ENCODE measurements at regions not wholly inside any gene's neighbourhood (a gene's known extent, or its start where the extent isn't known, plus 50 kb on each side); places are given as distances from the start of the nearest gene placed in this dataset.

DNA sequence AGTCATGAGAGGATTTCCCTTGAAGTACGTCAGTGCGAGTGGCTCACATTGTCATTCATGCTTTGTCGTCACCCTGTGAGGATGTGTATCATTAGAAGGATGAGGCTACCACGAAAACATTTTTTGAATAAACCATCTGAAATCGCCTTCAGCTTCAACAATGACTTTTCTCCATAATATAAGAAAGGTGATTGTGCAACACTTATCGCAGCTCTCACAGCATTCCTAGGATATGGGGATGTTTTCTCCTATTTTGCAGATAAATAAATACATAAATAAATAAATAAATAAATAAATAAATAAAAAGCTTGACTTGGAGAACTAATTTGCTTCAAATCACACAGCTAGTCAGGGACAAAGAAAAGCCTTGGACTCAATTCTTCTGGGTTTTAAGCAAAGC, 326.5 kb downstream of the FOXA2 start:
- H3K27ac Mint-ChIP-seq: no peak overlapping the region
- no peak overlapping the region for H3K27ac ChIP-seq (ENCODE audit: low read depth, low read length)
- peaks cover 0 to 13% (median 4%) of the 10 kb centered on the region in 8 donors for H3K9me3 Mint-ChIP-seq
- H3K27me3 ChIP-seq (ENCODE audit: insufficient read depth, low read length): no peaks in the 10 kb centered on the region
- no peaks in the 10 kb centered on the region for H3K4me1 ChIP-seq (ENCODE audit: insufficient read depth, low read length)
- intact Hi-C loops (cut with micrococcal nuclease): no loop called here
- H3K36me3 ChIP-seq (ENCODE audit: insufficient read depth, low read length): no peaks in the 10 kb centered on the region
- ChIA-PET POLR2A (ENCODE audit: partially characterized antibody) (no interaction called here), CTCF (ENCODE audit: partially characterized antibody) (no interaction called here)
- H3K4me3 ChIP-seq (ENCODE audit: low read length in 2 of 2): no peak overlapping the region
- H3K36me3 Mint-ChIP-seq: no peaks in the 10 kb centered on the region
- no peak overlapping the region for H3K4me3 Mint-ChIP-seq
- H3K27me3 Mint-ChIP-seq: no peaks in the 10 kb centered on the region
- H3K9me3 ChIP-seq (ENCODE audit: control insufficient read depth in 1 of 2, low read length in 2 of 2): no peaks in the 10 kb centered on the region
- no peaks in the 10 kb centered on the region for H3K4me1 Mint-ChIP-seq
- no peak for DNase-seq

DNA sequence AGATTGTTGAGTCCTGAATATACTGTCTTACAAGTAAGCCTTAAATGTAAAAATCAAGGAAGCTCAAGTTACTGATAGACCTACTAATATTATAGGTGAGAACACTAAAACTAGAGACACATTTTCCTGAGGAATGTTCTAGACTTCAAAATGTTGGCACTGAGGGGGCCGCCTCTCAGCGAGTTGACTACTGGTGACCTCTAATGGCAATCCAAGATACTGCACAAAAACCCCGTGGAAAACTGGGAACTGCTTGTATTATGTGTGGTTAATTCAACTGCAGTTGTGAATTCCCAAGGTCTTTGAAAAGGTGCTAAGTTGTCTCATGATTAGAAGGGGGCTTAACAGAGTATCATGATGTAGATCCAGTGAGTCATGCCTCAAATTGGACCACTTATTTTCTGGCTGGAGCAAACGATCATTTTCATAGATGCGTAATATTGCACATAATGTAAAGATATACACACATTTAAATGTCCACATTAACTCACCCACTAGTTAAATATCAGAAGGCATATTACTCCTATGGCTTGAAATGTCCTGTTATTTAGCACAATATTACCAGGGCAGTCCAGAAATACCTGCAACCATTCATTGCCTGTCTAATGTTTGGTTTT, 336.2 kb downstream of the FOXA2 start:
- CTCF ChIA-PET (ENCODE audit: partially characterized antibody): no interaction called here
- H3K27ac Mint-ChIP-seq: no peak overlapping the region
- H3K36me3 Mint-ChIP-seq: no peaks in the 10 kb centered on the region
- H3K9me3 Mint-ChIP-seq: peaks cover 0 to 9% (median 2%) of the 10 kb centered on the region in 8 donors
- Histone ChIP-seq H3K27ac (ENCODE audit: low read depth, low read length) (no peak overlapping the region), H3K4me1 (ENCODE audit: insufficient read depth, low read length) (no peaks in the 10 kb centered on the region), H3K4me3 (ENCODE audit: low read length in 2 of 2) (no peak overlapping the region), H3K36me3 (ENCODE audit: insufficient read depth, low read length) (no peaks in the 10 kb centered on the region), H3K27me3 (ENCODE audit: insufficient read depth, low read length) (no peaks in the 10 kb centered on the region), H3K9me3 (ENCODE audit: control insufficient read depth in 1 of 2, low read length in 2 of 2) (no peaks in the 10 kb centered on the region)
- H3K4me3 Mint-ChIP-seq: no peak overlapping the region
- POLR2A ChIA-PET (ENCODE audit: partially characterized antibody): no interaction called here
- intact Hi-C loops (cut with micrococcal nuclease): no loop called here
- H3K4me1 Mint-ChIP-seq: no peaks in the 10 kb centered on the region
- no peak for DNase-seq
- no peaks in the 10 kb centered on the region for H3K27me3 Mint-ChIP-seq

DNA sequence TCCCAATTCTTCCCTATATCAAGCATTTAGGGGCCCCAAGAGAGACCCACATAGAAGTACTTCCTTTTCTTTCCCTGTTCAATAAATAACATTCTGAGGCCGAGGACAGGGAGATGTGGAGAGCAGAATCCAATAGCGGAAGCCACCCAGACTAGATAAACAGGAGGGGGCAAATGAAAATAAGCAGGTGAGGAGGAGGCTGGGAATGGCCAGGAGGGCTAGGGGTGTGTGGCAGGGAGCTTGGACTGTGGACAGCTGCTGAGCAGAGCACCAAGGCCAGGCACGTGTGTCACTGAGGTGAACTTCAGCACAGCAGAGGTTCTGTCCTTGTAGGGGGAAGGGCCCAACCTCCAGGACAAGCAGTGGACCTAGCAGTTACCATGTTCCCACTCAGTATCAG, 339.2 kb downstream of the FOXA2 start:
- no peaks in the 10 kb centered on the region for H3K27me3 ChIP-seq (ENCODE audit: insufficient read depth, low read length)
- intact Hi-C loops (cut with micrococcal nuclease): no loop called here
- no peaks in the 10 kb centered on the region for H3K36me3 ChIP-seq (ENCODE audit: insufficient read depth, low read length)
- Mint-ChIP-seq H3K36me3 (no peaks in the 10 kb centered on the region), H3K4me3 (no peak overlapping the region), H3K27ac (no peak overlapping the region), H3K27me3 (no peaks in the 10 kb centered on the region), H3K9me3 (peaks cover 0 to 11% (median 2%) of the 10 kb centered on the region in 8 donors), H3K4me1 (no peaks in the 10 kb centered on the region)
- no peaks in the 10 kb centered on the region for H3K9me3 ChIP-seq (ENCODE audit: control insufficient read depth in 1 of 2, low read length in 2 of 2)
- H3K27ac ChIP-seq (ENCODE audit: low read depth, low read length): no peak overlapping the region
- H3K4me1 ChIP-seq (ENCODE audit: insufficient read depth, low read length): no peaks in the 10 kb centered on the region
- ChIA-PET CTCF (ENCODE audit: partially characterized antibody) (no interaction called here), POLR2A (ENCODE audit: partially characterized antibody) (no interaction called here)
- no peak for DNase-seq
- no peak overlapping the region for H3K4me3 ChIP-seq (ENCODE audit: low read length in 2 of 2)

DNA sequence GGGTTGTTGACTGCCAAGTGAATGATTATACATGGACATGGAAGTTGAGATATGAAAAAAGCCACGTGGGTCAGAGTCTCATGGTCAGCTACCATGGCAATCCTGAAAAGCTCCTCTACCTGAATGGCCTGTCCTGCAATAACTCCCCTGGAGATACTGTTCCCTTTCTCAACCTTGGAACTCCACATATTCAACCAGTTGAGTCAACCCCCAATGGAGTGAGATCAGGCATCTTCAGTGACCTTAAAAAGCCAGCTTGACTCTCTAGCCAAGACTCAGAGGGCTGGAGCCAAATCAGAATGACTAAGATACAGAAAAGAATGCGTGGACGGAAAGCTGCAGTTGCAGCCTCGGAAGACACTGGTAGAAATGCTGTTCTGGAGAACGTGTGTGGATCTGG, 341.3 kb downstream of the FOXA2 start:
- Histone ChIP-seq H3K9me3 (ENCODE audit: control insufficient read depth in 1 of 2, low read length in 2 of 2) (no peaks in the 10 kb centered on the region), H3K27me3 (ENCODE audit: insufficient read depth, low read length) (no peaks in the 10 kb centered on the region), H3K27ac (ENCODE audit: low read depth, low read length) (no peak overlapping the region), H3K36me3 (ENCODE audit: insufficient read depth, low read length) (no peaks in the 10 kb centered on the region), H3K4me3 (ENCODE audit: low read length in 2 of 2) (no peak overlapping the region), H3K4me1 (ENCODE audit: insufficient read depth, low read length) (no peaks in the 10 kb centered on the region)
- Mint-ChIP-seq H3K4me1 (no peaks in the 10 kb centered on the region), H3K4me3 (no peak overlapping the region), H3K27ac (no peak overlapping the region), H3K36me3 (no peaks in the 10 kb centered on the region), H3K9me3 (peaks cover 0 to 16% (median 8%) of the 10 kb centered on the region in 8 donors), H3K27me3 (no peaks in the 10 kb centered on the region)
- DNase-seq: no peak
- ChIA-PET POLR2A (ENCODE audit: partially characterized antibody) (no interaction called here), CTCF (ENCODE audit: partially characterized antibody) (no interaction called here)
- intact Hi-C loops (cut with micrococcal nuclease): no loop called here

DNA sequence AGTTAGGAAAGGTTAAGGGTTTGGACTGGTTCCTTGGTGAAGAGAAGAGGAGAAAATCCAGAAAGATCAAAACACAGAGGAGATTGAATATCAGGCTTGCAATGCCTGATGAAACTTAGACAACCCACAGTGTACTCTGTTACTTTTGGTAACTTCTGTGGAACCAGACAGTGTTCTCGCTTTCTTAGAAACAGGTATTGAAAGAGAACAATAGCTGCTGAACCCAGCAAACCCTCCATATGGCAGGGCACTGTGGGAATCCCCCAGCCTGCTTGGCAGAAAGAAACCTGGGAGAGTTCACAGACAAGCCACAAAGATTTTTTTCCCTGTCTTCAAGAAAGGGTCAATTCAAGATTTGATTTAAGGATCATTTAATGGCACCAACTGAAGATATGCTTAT, 342.8 kb downstream of the FOXA2 start:
- Histone ChIP-seq H3K36me3 (ENCODE audit: insufficient read depth, low read length) (no peaks in the 10 kb centered on the region), H3K27ac (ENCODE audit: low read depth, low read length) (no peak overlapping the region), H3K4me3 (ENCODE audit: low read length in 2 of 2) (no peak overlapping the region), H3K9me3 (ENCODE audit: control insufficient read depth in 1 of 2, low read length in 2 of 2) (no peaks in the 10 kb centered on the region), H3K27me3 (ENCODE audit: insufficient read depth, low read length) (no peaks in the 10 kb centered on the region), H3K4me1 (ENCODE audit: insufficient read depth, low read length) (no peaks in the 10 kb centered on the region)
- no peaks in the 10 kb centered on the region for H3K27me3 Mint-ChIP-seq
- no peaks in the 10 kb centered on the region for H3K4me1 Mint-ChIP-seq
- H3K4me3 Mint-ChIP-seq: no peak overlapping the region
- H3K9me3 Mint-ChIP-seq: peaks cover 0 to 16% (median 8%) of the 10 kb centered on the region in 8 donors
- ChIA-PET POLR2A (ENCODE audit: partially characterized antibody) (no interaction called here), CTCF (ENCODE audit: partially characterized antibody) (no interaction called here)
- H3K36me3 Mint-ChIP-seq: no peaks in the 10 kb centered on the region
- DNase-seq: no peak
- intact Hi-C loops (cut with micrococcal nuclease): no loop called here
- no peak overlapping the region for H3K27ac Mint-ChIP-seq

DNA sequence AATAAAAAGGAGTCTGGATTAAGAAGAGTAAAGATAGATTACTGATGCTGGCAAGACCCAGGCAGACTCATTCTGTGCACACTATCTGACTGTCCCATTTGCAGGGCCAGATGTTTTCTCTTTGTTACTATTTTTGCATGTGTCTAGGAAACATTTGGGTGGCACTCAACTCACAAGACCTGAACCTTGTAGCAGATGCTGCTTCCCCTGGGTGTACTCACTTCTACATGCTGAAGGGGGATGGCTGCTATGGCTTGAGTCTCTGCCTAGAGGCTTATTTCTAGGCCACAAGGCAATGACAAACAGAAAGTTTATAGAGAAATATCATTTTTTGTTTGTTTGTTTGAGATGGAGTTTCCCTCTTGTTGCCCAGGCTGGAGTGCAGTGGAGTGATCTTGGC, 351.4 kb downstream of the FOXA2 start:
- no peaks in the 10 kb centered on the region for H3K4me1 Mint-ChIP-seq
- H3K27ac Mint-ChIP-seq: no peak overlapping the region
- Histone ChIP-seq H3K27me3 (ENCODE audit: insufficient read depth, low read length) (no peaks in the 10 kb centered on the region), H3K4me1 (ENCODE audit: insufficient read depth, low read length) (no peaks in the 10 kb centered on the region), H3K4me3 (ENCODE audit: low read length in 2 of 2) (no peak overlapping the region), H3K27ac (ENCODE audit: low read depth, low read length) (no peak overlapping the region), H3K36me3 (ENCODE audit: insufficient read depth, low read length) (no peaks in the 10 kb centered on the region), H3K9me3 (ENCODE audit: control insufficient read depth in 1 of 2, low read length in 2 of 2) (no peaks in the 10 kb centered on the region)
- peaks cover 0 to 5% (median 2%) of the 10 kb centered on the region in 8 donors for H3K9me3 Mint-ChIP-seq
- DNase-seq: no peak
- ChIA-PET CTCF (ENCODE audit: partially characterized antibody) (no interaction called here), POLR2A (ENCODE audit: partially characterized antibody) (no interaction called here)
- no peaks in the 10 kb centered on the region for H3K36me3 Mint-ChIP-seq
- intact Hi-C loops (cut with micrococcal nuclease): no loop called here
- H3K27me3 Mint-ChIP-seq: no peaks in the 10 kb centered on the region
- no peak overlapping the region for H3K4me3 Mint-ChIP-seq

DNA sequence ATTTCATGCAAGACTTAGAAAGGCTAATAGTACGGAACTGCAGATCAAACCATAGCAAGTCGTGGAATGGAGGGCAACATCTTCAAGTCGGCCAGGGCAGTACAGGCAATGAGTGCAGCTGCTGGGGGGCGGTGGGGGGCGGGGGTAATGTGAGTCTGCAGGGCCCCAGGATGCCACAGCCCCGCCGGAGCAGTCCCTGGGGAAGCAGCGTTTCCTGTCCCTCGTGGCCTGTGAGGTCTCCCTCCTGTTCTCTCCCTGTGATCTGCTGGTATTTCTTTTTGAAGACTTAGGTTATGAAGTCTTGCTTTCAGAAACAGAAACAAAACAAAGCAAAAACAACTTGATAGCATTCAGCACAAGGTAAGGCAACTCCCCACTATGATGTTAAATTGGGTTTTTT, 351.9 kb downstream of the FOXA2 start:
- Mint-ChIP-seq H3K4me1 (no peaks in the 10 kb centered on the region), H3K9me3 (peaks cover 0 to 7% (median 3%) of the 10 kb centered on the region in 8 donors), H3K4me3 (no peak overlapping the region), H3K36me3 (no peaks in the 10 kb centered on the region), H3K27me3 (no peaks in the 10 kb centered on the region), H3K27ac (no peak overlapping the region)
- Histone ChIP-seq H3K27me3 (ENCODE audit: insufficient read depth, low read length) (no peaks in the 10 kb centered on the region), H3K4me3 (ENCODE audit: low read length in 2 of 2) (no peak overlapping the region), H3K36me3 (ENCODE audit: insufficient read depth, low read length) (no peaks in the 10 kb centered on the region), H3K27ac (ENCODE audit: low read depth, low read length) (no peak overlapping the region), H3K4me1 (ENCODE audit: insufficient read depth, low read length) (no peaks in the 10 kb centered on the region), H3K9me3 (ENCODE audit: control insufficient read depth in 1 of 2, low read length in 2 of 2) (no peaks in the 10 kb centered on the region)
- intact Hi-C loops (cut with micrococcal nuclease): no loop called here
- CTCF ChIA-PET (ENCODE audit: partially characterized antibody): no interaction called here
- POLR2A ChIA-PET (ENCODE audit: partially characterized antibody): no interaction called here
- DNase-seq: no peak

Data from CD4-positive, alpha-beta memory T cell (primary cell).